Heart left ventricle (tissue), 13 donors: ENCODE measurements at regions not wholly inside any gene's neighbourhood (a gene's known extent, or its start where the extent isn't known, plus 50 kb on each side); places are given as distances from the start of the nearest gene placed in this dataset.

Source experiments
- CTCF ChIP-seq, 12 donors: fragments of 200-600 bp; sonication (generic) in 4 of 12; IDR thresholded peaks; one replicate each; pipeline versions ENCODE4 v1.5.0 to v1.8.0; 2018 to 2022; ENCODE audit warnings: antibody characterized with exemption in 12 of 12, mild to moderate bottlenecking in 5 of 12
- POLR2A ChIP-seq, 2 donors: fragments of 450-650 bp; IDR thresholded peaks; one replicate each; pipeline ENCODE4 v1.6.1; 2017; ENCODE audit warnings: antibody characterized with exemption in 2 of 2, mild to moderate bottlenecking in 2 of 2, moderate library complexity in 2 of 2
- donor health status: ischemic (EF 13 %, LVEDD 7.1; RV severe dilation, severe dysfunction).
- donor health status: DM: no; HTN: yes; CAD: no.
- donor health status: DM: no; HTN: no; CAD: no.
- donor health status: ischemic (EF 25% LVEDD 6.9; RV normal size, moderate dysfunction).
- donor health status: ischemic (EF 25% LVEDD 5.7; RV mildly dilated, moderate dysfunction).
- donor health status: ischemic (EF 35%, LVEDD 5.7; RV mildly dilated, moderate dysfunction).
- donor health status: nonischemic (EF 11% LVEDD 7.7; RV severe dilation, severe dysfunction).
- donor health status: DM: yes; HTN: yes; CAD: no.
- donor health status: PGD.
- donor health status: ischemic (EF 29% LVEDD 5.4; RV normal size, mild dysfunction).
- donor health status: nonischemic (EF 23%, LVEDD 6.1; RV moderate dilation, normal function).

DNA sequence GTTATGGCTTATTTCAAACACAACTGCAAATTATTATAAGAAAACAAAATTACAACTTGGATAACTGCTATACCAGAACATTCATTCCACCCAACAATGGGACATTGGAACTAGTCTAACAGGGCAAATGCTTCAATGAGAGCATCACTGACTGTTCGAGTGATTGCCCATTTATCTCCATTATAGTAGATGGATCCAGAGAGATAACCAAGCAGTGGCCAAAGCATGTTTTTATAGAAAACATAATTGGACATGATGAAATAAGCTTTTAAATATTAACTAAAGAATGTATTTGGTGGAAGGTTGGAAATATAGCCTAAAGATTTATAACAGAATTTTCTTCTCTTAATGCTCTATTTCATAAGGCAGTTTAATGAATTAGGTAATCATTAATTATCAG, 634.8 kb downstream of the NUP35 start:
- no peak for TF ChIP-seq CTCF (IDR thresholded peaks at IDR 0.05)
- TF ChIP-seq POLR2A (IDR thresholded peaks at IDR 0.05), result no peak
